ENCODE measurements at regions not wholly inside any gene's neighbourhood (a gene's known extent, or its start where the extent isn't known, plus 50 kb on each side); places are given as distances from the start of the nearest gene placed in this dataset.

GRCh38 chr21:28159396-28159795 lies 833.3 kb downstream of the LTN1 start:
- Histone ChIP-seq H3K4me3 (no peak overlapping the region), H3K36me3 (no peaks in the 10 kb centered on the region), H3K4me1 (no peaks in the 10 kb centered on the region), H3K27me3 (no peaks in the 10 kb centered on the region), H3K9me3 (no peaks in the 10 kb centered on the region), H3K27ac (no peak overlapping the region)
- no peak for ATAC-seq (ENCODE audit: low FRiP score in 2 of 2)
- DNase-seq = no peak
- TF ChIP-seq CTCF (IDR thresholded peaks at IDR 0.05) = no peak
- no peak for TF ChIP-seq POLR2A (IDR thresholded peaks at IDR 0.05)
- no peak for TF ChIP-seq POLR2AphosphoS5 (IDR thresholded peaks at IDR 0.05)
- no peak for TF ChIP-seq EP300 (IDR thresholded peaks at IDR 0.05)
- WGBS, 2 donors = 41 to 45% methylated on average over 3 of the region's 3 CpGs

GRCh38 chr21:28156590-28156989 lies 836.1 kb downstream of the LTN1 start:
- no peaks in the 10 kb centered on the region for H3K9me3 ChIP-seq
- WGBS, 2 donors = 89 to 94% methylated on average over 6 of the region's 6 CpGs
- no peaks in the 10 kb centered on the region for H3K36me3 ChIP-seq
- H3K4me3 ChIP-seq = no peak overlapping the region
- H3K4me1 ChIP-seq = no peaks in the 10 kb centered on the region
- no peaks in the 10 kb centered on the region for H3K27me3 ChIP-seq
- no peak overlapping the region for H3K27ac ChIP-seq
- DNase-seq (no peak), ATAC-seq (ENCODE audit: low FRiP score in 2 of 2) (no peak)
- TF ChIP-seq POLR2AphosphoS5 (IDR thresholded peaks at IDR 0.05) (no peak), EP300 (IDR thresholded peaks at IDR 0.05) (no peak), CTCF (IDR thresholded peaks at IDR 0.05) (no peak), POLR2A (IDR thresholded peaks at IDR 0.05) (no peak)

- H3K36me3 ChIP-seq = no peaks in the 10 kb centered on the region
- H3K4me3 ChIP-seq = no peak overlapping the region
- no peak for DNase-seq
- TF ChIP-seq POLR2A (IDR thresholded peaks at IDR 0.05) (no peak), CTCF (IDR thresholded peaks at IDR 0.05) (no peak), POLR2AphosphoS5 (IDR thresholded peaks at IDR 0.05) (no peak)
- no peaks in the 10 kb centered on the region for H3K9me3 ChIP-seq
- H3K27me3 ChIP-seq = no peaks in the 10 kb centered on the region
- no peak overlapping the region for H3K27ac ChIP-seq
- WGBS, 2 donors = 67 to 71% methylated on average over 4 of the region's 4 CpGs
- H3K4me1 ChIP-seq = no peaks in the 10 kb centered on the region
- no peak for ATAC-seq (ENCODE audit: low FRiP score in 2 of 2)
Observed at GRCh38 chr21:28154121-28154520, 838.6 kb downstream of the LTN1 start.

- no peaks in the 10 kb centered on the region for H3K9me3 ChIP-seq
- no peak overlapping the region for H3K4me3 ChIP-seq
- H3K27ac ChIP-seq = no peak overlapping the region
- DNase-seq = no peak
- TF ChIP-seq CTCF (IDR thresholded peaks at IDR 0.05) (no peak), POLR2AphosphoS5 (IDR thresholded peaks at IDR 0.05) (no peak), EP300 (IDR thresholded peaks at IDR 0.05) (no peak)
- no peak for ATAC-seq (ENCODE audit: low FRiP score in 2 of 2)
- no peaks in the 10 kb centered on the region for H3K4me1 ChIP-seq
- 43 to 59% methylated on average over 1 of the region's 1 CpG for WGBS, 2 donors
- no peaks in the 10 kb centered on the region for H3K27me3 ChIP-seq
- no peaks in the 10 kb centered on the region for H3K36me3 ChIP-seq
Observed at GRCh38 chr21:28152732-28153131, 839.9 kb downstream of the LTN1 start.

- H3K27me3 ChIP-seq = no peaks in the 10 kb centered on the region
- ATAC-seq (ENCODE audit: low FRiP score in 2 of 2) = no peak
- WGBS, 2 donors = 58 to 60% methylated on average over 2 of the region's 2 CpGs
- TF ChIP-seq POLR2A (IDR thresholded peaks at IDR 0.05) (no peak), CTCF (IDR thresholded peaks at IDR 0.05) (no peak), POLR2AphosphoS5 (IDR thresholded peaks at IDR 0.05) (no peak), EP300 (IDR thresholded peaks at IDR 0.05) (no peak)
- H3K9me3 ChIP-seq = no peaks in the 10 kb centered on the region
- no peaks in the 10 kb centered on the region for H3K4me1 ChIP-seq
- H3K36me3 ChIP-seq = no peaks in the 10 kb centered on the region
- no peak overlapping the region for H3K4me3 ChIP-seq
- H3K27ac ChIP-seq = no peak overlapping the region
- DNase-seq = no peak
Observed at GRCh38 chr21:28151758-28152157, 840.9 kb downstream of the LTN1 start.
